Mesendoderm (in vitro differentiated cells): ENCODE measurements at regions not wholly inside any gene's neighbourhood (a gene's known extent, or its start where the extent isn't known, plus 50 kb on each side); places are given as distances from the start of the nearest gene placed in this dataset.

Experiments used
- DNase-seq: peaks from one replicate; pipeline ENCODE4 v3.0.0; 2013
- H2AK5ac ChIP-seq: 2 replicates; pipeline ENCODE4 v1.6.1; 2013; ENCODE audit warnings: low read length, inconsistent platforms
- H2BK120ac ChIP-seq: 2 replicates; pipeline ENCODE4 v1.6.1; 2013; ENCODE audit warnings: low read depth, mild to moderate bottlenecking, low read length, moderate library complexity, mixed read lengths
- H2BK15ac ChIP-seq: replicated peaks from 2 replicates; pipeline ENCODE4 v1.6.1; 2013; ENCODE audit warnings: low read depth, mild to moderate bottlenecking, moderate library complexity
- H2BK5ac ChIP-seq: 2 replicates; pipeline ENCODE4 v1.6.1; 2013; ENCODE audit warnings: low read length, inconsistent platforms
- H3K18ac ChIP-seq: 2 replicates; pipeline ENCODE4 v1.6.1; 2013; ENCODE audit warnings: mild to moderate bottlenecking, low read length, mixed read lengths
- H3K23ac ChIP-seq: one replicate; pipeline ENCODE4 v1.6.1; 2013; ENCODE audit warnings: low read length
- H3K27ac ChIP-seq: 2 replicates; pipeline ENCODE4 v1.5.1; 2013; ENCODE audit warnings: low read depth, mild to moderate bottlenecking, inconsistent platforms, low read length, moderate library complexity
- H3K27me3 ChIP-seq: 2 replicates; pipeline ENCODE4 v1.6.1; 2013; ENCODE audit warnings: low read length, control low read depth, mild to moderate bottlenecking, inconsistent platforms; ENCODE audit not compliant: insufficient read depth, poor library complexity
- H3K36me3 ChIP-seq: 2 replicates; pipeline ENCODE4 v1.6.1; 2013; ENCODE audit warnings: low read length, inconsistent platforms; ENCODE audit not compliant: control insufficient read depth, insufficient read depth
- H3K4ac ChIP-seq: one replicate; pipeline ENCODE4 v1.6.1; 2013; ENCODE audit warnings: low read depth, mild to moderate bottlenecking, low read length, moderate library complexity
- H3K4me1 ChIP-seq: 2 replicates; pipeline ENCODE4 v1.6.1; 2013; ENCODE audit warnings: low read depth, low read length, inconsistent platforms; ENCODE audit not compliant: control insufficient read depth
- H3K4me2 ChIP-seq: 2 replicates; pipeline ENCODE4 v1.6.1; 2013; ENCODE audit warnings: low read length
- H3K4me3 ChIP-seq: 2 replicates; pipeline ENCODE4 v1.5.1; 2013; ENCODE audit warnings: mild to moderate bottlenecking, low read length
- H3K56ac ChIP-seq: one replicate; pipeline ENCODE4 v1.6.1; 2013; ENCODE audit warnings: low read length
- H3K79me1 ChIP-seq: 2 replicates; pipeline ENCODE4 v1.6.1; 2013; ENCODE audit warnings: low read length, inconsistent platforms
- H3K79me2 ChIP-seq: 2 replicates; pipeline ENCODE4 v1.6.1; 2013; ENCODE audit warnings: mild to moderate bottlenecking, low read length; ENCODE audit not compliant: control insufficient read depth, insufficient read depth
- H3K9ac ChIP-seq: 2 replicates; pipeline ENCODE4 v1.6.1; 2013; ENCODE audit warnings: low read length, inconsistent platforms
- H4K5ac ChIP-seq: one replicate; pipeline ENCODE4 v1.6.1; 2013; ENCODE audit warnings: low read length
- H4K8ac ChIP-seq: one replicate; pipeline ENCODE4 v1.6.1; 2013; ENCODE audit warnings: low read depth, mild to moderate bottlenecking, control low read depth, low read length, moderate library complexity
- WGBS: extraction: QIAGEN DNeasy Blood & Tissue Kit; methylation state at CpG from one replicate; pipeline ENCODE4 v1.1.7; 2013; ENCODE audit warnings: low lambda C conversion rate, missing lambda C conversion rate; ENCODE audit not compliant: insufficient coverage; ENCODE audit errors: extremely low coverage; 5-methylcytosine and 5-hydroxymethylcytosine counted together

- Histone ChIP-seq H2BK15ac (no peak overlapping the region), H3K56ac (no peak overlapping the region), H3K18ac (no peak overlapping the region), H3K4ac (no peak overlapping the region), H2BK120ac (no peak overlapping the region), H4K8ac (no peak overlapping the region), H3K79me2 (no peaks in the 10 kb centered on the region), H3K36me3 (no peaks in the 10 kb centered on the region), H2BK5ac (no peak overlapping the region), H3K23ac (no peak overlapping the region), H4K5ac (no peak overlapping the region), H3K4me3 (no peak overlapping the region), H3K79me1 (no peaks in the 10 kb centered on the region), H3K9ac (no peak overlapping the region), H3K4me2 (no peak overlapping the region), H3K27me3 (no peaks in the 10 kb centered on the region), H2AK5ac (no peak overlapping the region), H3K27ac (no peak overlapping the region), H3K4me1 (no peaks in the 10 kb centered on the region)
- no peak for DNase-seq
- WGBS, result no CpG with 5 or more reads among the region's 8 CpGs
These were observed 1077.6 kb upstream of the FOXG1 start for GRCh38 chr14:27688841-27689444.

- Histone ChIP-seq H3K36me3 (no peaks in the 10 kb centered on the region), H3K79me2 (no peaks in the 10 kb centered on the region), H3K9ac (no peak overlapping the region), H3K56ac (no peak overlapping the region), H2AK5ac (no peak overlapping the region), H3K18ac (no peak overlapping the region), H3K23ac (no peak overlapping the region), H4K5ac (no peak overlapping the region), H4K8ac (no peak overlapping the region), H3K4me3 (no peak overlapping the region), H3K4me2 (no peak overlapping the region), H2BK120ac (no peak overlapping the region), H3K27me3 (no peaks in the 10 kb centered on the region), H3K27ac (no peak overlapping the region), H3K4ac (no peak overlapping the region), H2BK5ac (no peak overlapping the region), H3K4me1 (no peaks in the 10 kb centered on the region), H3K79me1 (no peaks in the 10 kb centered on the region), H2BK15ac (no peak overlapping the region)
- no CpG with 5 or more reads among the region's 2 CpGs for WGBS
- no peak for DNase-seq
These were observed 1054.2 kb upstream of the FOXG1 start for GRCh38 chr14:27712364-27712763.

- Histone ChIP-seq H3K36me3 (no peaks in the 10 kb centered on the region), H4K5ac (no peak overlapping the region), H3K79me2 (no peaks in the 10 kb centered on the region)
These were observed 1051.0 kb upstream of the FOXG1 start for GRCh38 chr14:27715561-27715960.

DNA sequence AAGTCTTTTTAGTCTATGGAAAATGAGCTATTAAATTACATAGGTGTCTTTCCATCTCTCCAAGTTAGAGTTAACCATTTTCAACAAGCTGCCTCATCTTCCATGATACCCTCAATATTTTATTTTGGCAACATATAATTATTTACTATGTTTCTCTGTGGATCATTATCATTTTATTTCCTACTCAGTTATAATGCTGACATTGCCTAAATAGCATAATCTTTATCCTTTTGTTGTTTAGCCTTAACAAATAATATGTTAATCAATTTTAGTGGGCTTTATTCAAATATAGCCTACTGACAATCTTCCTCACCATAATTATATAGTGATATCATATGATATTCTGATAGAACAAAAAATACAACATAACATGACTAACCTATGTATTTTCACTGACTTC is 1044.8 kb upstream of the FOXG1 start:
- no peaks in the 10 kb centered on the region for H3K79me1 ChIP-seq
- no peak overlapping the region for H3K18ac ChIP-seq
- H4K5ac ChIP-seq, result no peak overlapping the region
- H3K27ac ChIP-seq, result no peak overlapping the region
- no peak overlapping the region for H3K4me3 ChIP-seq
- no peak overlapping the region for H3K9ac ChIP-seq
- H2AK5ac ChIP-seq, result no peak overlapping the region
- no peak overlapping the region for H3K23ac ChIP-seq
- H3K56ac ChIP-seq, result no peak overlapping the region
- no peaks in the 10 kb centered on the region for H3K4me1 ChIP-seq
- no peak overlapping the region for H2BK15ac ChIP-seq
- H2BK120ac ChIP-seq, result no peak overlapping the region
- no peaks in the 10 kb centered on the region for H3K36me3 ChIP-seq
- no peak overlapping the region for H4K8ac ChIP-seq
- no peak overlapping the region for H2BK5ac ChIP-seq
- no peak overlapping the region for H3K4me2 ChIP-seq
- DNase-seq, result no peak
- H3K4ac ChIP-seq, result no peak overlapping the region
- no peaks in the 10 kb centered on the region for H3K27me3 ChIP-seq
- H3K79me2 ChIP-seq, result no peaks in the 10 kb centered on the region

More at GRCh38 chr14:27715561-27715960, 1051.0 kb upstream of the FOXG1 start:
- H3K23ac ChIP-seq, result no peak overlapping the region
- no peak overlapping the region for H4K8ac ChIP-seq
- H2AK5ac ChIP-seq, result no peak overlapping the region
- H3K18ac ChIP-seq, result no peak overlapping the region
- DNase-seq, result peak; percentile 7
- no peak overlapping the region for H2BK120ac ChIP-seq
- H3K4me2 ChIP-seq, result no peak overlapping the region
- no peak overlapping the region for H3K56ac ChIP-seq
- no peaks in the 10 kb centered on the region for H3K27me3 ChIP-seq
- no peak overlapping the region for H3K4ac ChIP-seq
- no peak overlapping the region for H3K9ac ChIP-seq
- no peak overlapping the region for H3K27ac ChIP-seq
- no peak overlapping the region for H2BK15ac ChIP-seq
- no peaks in the 10 kb centered on the region for H3K79me1 ChIP-seq
- H3K4me3 ChIP-seq, result no peak overlapping the region
- H2BK5ac ChIP-seq, result no peak overlapping the region
- no peaks in the 10 kb centered on the region for H3K4me1 ChIP-seq

GRCh38 chr14:27725482-27725881 is 1041.1 kb upstream of the FOXG1 start:
- Histone ChIP-seq H4K8ac (no peak overlapping the region), H4K5ac (no peak overlapping the region), H2BK5ac (no peak overlapping the region), H2BK120ac (no peak overlapping the region), H2AK5ac (no peak overlapping the region), H3K4me2 (no peak overlapping the region), H3K79me2 (no peaks in the 10 kb centered on the region), H2BK15ac (no peak overlapping the region), H3K4me3 (no peak overlapping the region), H3K9ac (no peak overlapping the region), H3K27me3 (no peaks in the 10 kb centered on the region), H3K79me1 (no peaks in the 10 kb centered on the region), H3K23ac (no peak overlapping the region), H3K4ac (no peak overlapping the region), H3K4me1 (no peaks in the 10 kb centered on the region), H3K27ac (no peak overlapping the region), H3K18ac (no peak overlapping the region), H3K56ac (no peak overlapping the region), H3K36me3 (no peaks in the 10 kb centered on the region)
- DNase-seq, result no peak
- WGBS, result no CpG with 5 or more reads among the region's 4 CpGs

DNA sequence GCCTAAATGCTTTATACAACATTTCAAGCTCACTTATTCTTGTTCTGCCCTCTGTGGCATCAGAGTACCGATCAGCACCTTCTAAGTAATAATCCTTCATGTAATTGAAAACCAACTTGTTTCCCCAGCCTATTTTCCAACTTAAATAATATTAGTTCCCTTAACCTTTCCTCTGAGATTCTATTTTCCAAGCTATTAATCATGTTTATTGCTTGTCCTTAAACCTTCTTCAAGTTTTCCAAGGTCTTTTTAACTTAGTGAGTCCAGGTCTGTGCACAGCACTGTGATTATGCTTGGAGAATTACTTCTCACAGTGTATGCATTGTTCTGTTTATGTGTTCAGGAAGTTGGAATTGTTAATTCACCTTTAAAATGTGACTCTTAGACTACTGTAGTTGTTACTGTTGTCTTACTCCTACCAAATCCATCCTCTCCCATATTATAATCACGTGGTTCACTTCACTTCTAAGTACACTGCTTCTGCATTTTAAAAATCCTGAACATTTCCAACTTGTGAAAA is 1039.3 kb upstream of the FOXG1 start:
- H3K27ac ChIP-seq, result no peak overlapping the region
- H2AK5ac ChIP-seq, result no peak overlapping the region
- H4K5ac ChIP-seq, result no peak overlapping the region
- no peak overlapping the region for H2BK120ac ChIP-seq
- no CpG with 5 or more reads among the region's 2 CpGs for WGBS
- no peaks in the 10 kb centered on the region for H3K79me1 ChIP-seq
- H3K9ac ChIP-seq, result no peak overlapping the region
- H3K36me3 ChIP-seq, result no peaks in the 10 kb centered on the region
- H4K8ac ChIP-seq, result no peak overlapping the region
- H3K4me1 ChIP-seq, result no peaks in the 10 kb centered on the region
- no peak overlapping the region for H3K18ac ChIP-seq
- DNase-seq, result no peak
- H2BK5ac ChIP-seq, result no peak overlapping the region
- H3K4me3 ChIP-seq, result no peak overlapping the region
- H3K27me3 ChIP-seq, result no peaks in the 10 kb centered on the region
- H3K23ac ChIP-seq, result no peak overlapping the region
- no peaks in the 10 kb centered on the region for H3K79me2 ChIP-seq
- no peak overlapping the region for H3K56ac ChIP-seq
- no peak overlapping the region for H2BK15ac ChIP-seq
- H3K4me2 ChIP-seq, result no peak overlapping the region
- no peak overlapping the region for H3K4ac ChIP-seq
